SK-N-SH (cell line): ENCODE measurements at regions not wholly inside any gene's neighbourhood (a gene's known extent, or its start where the extent isn't known, plus 50 kb on each side); places are given as distances from the start of the nearest gene placed in this dataset.

Source experiments
- CTCF ChIA-PET: fragments of 300-600, 350-600 bp; formaldehyde crosslinking; extraction: SDS; loops from one replicate; lab custom pipeline; 2021; lab: Yijun Ruan, JAX
- POLR2A ChIA-PET: fragments of 350-600 bp; sonication (Branson Sonifier 250); formaldehyde crosslinking; extraction: SDS; loops from one replicate; lab custom pipeline; 2020; ENCODE audit warnings: antibody characterized with exemption, inconsistent platforms; lab: Yijun Ruan, JAX
- DNase-seq: peaks from one replicate; pipeline ENCODE4 v3.0.0; 2012
- H2AFZ ChIP-seq: fragments of 200-600 bp; sonication (generic); 2 replicates; pipeline ENCODE4 v1.8.1; 2016; ENCODE audit warnings: antibody characterized with exemption, mild to moderate bottlenecking, low read depth
- H3F3A ChIP-seq: fragments of 200-600 bp; sonication (generic); replicated peaks from 2 replicates; pipeline ENCODE3; 2016; ENCODE audit warnings: antibody characterized with exemption, mild to moderate bottlenecking; ENCODE audit not compliant: insufficient read depth
- H3K27ac ChIP-seq, 2 experiments: fragments of 200-500 bp in 1 of 2; fragments of 200-600 bp in 1 of 2; sonication (Bioruptor generic) in 1 of 2; sonication (generic), shearing (Covaris generic) in 1 of 2; 2 replicates each; pipeline versions ENCODE4 v1.5.1 to v1.6.1; 2014 to 2016; ENCODE audit warnings: low read depth in 2 of 2, inconsistent platforms in 1 of 2, low read length in 1 of 2, mild to moderate bottlenecking in 1 of 2, mixed read lengths in 1 of 2
- H3K27me3 ChIP-seq: fragments of 200-600 bp; sonication (generic), shearing (Covaris generic); 2 replicates; pipeline ENCODE4 v1.6.1; 2016; ENCODE audit warnings: mixed run types; ENCODE audit not compliant: insufficient read depth
- H3K36me3 ChIP-seq, 2 experiments: fragments of 200-500 bp in 1 of 2; fragments of 200-600 bp in 1 of 2; sonication (Bioruptor generic) in 1 of 2; sonication (generic) in 1 of 2; replicated peaks in 1 of 2; 2 replicates each; pipeline versions ENCODE3 to v1.5.1; 2014 to 2016; ENCODE audit warnings: low read length in 1 of 2, mild to moderate bottlenecking in 1 of 2; ENCODE audit not compliant: insufficient read depth in 2 of 2, control insufficient read depth in 1 of 2
- H3K4me1 ChIP-seq, 2 experiments: fragments of 200-500 bp in 1 of 2; fragments of 200-600 bp in 1 of 2; sonication (Bioruptor generic) in 1 of 2; sonication (generic), shearing (Covaris generic) in 1 of 2; 2 replicates each; pipeline versions ENCODE4 v1.5.1 to v1.6.1; 2014 to 2016; ENCODE audit warnings: low read depth in 1 of 2, low read length in 1 of 2, mixed run types in 1 of 2; ENCODE audit not compliant: insufficient read depth in 2 of 2, control insufficient read depth in 1 of 2
- H3K4me2 ChIP-seq: fragments of 200-600 bp; sonication (generic), shearing (Covaris generic); 2 replicates; pipeline ENCODE4 v1.6.1; 2017; ENCODE audit warnings: mixed run types
- H3K4me3 ChIP-seq, 2 experiments: fragments of 200-500 bp in 1 of 2; fragments of 200-600 bp in 1 of 2; sonication (Bioruptor generic) in 1 of 2; sonication (generic), shearing (Covaris generic) in 1 of 2; 2 replicates each; pipeline versions ENCODE4 v1.5.1 to v1.8.1; 2014 to 2016; ENCODE audit warnings: low read depth in 2 of 2, inconsistent platforms in 1 of 2, low read length in 1 of 2, mild to moderate bottlenecking in 1 of 2, mixed read lengths in 1 of 2, moderate library complexity in 1 of 2
- H3K79me2 ChIP-seq: fragments of 200-600 bp; sonication (generic); 2 replicates; pipeline ENCODE4 v1.8.1; 2017; ENCODE audit warnings: mild to moderate bottlenecking; ENCODE audit not compliant: insufficient read depth
- H3K9ac ChIP-seq: fragments of 200-600 bp; sonication (generic); 2 replicates; pipeline ENCODE4 v1.6.1; 2017; ENCODE audit warnings: mixed run types
- H3K9me2 ChIP-seq: fragments of 200-600 bp; sonication (generic); 2 replicates; pipeline ENCODE4 v1.6.1; 2017; ENCODE audit warnings: mixed run types
- H3K9me3 ChIP-seq: fragments of 200-600 bp; sonication (generic); 2 replicates; pipeline ENCODE4 v1.6.1; 2017; ENCODE audit warnings: mixed run types, mild to moderate bottlenecking, moderate library complexity
- H4K20me1 ChIP-seq: fragments of 200-600 bp; sonication (generic); 2 replicates; pipeline ENCODE4 v1.6.1; 2017; ENCODE audit warnings: mild to moderate bottlenecking, mixed run types; ENCODE audit not compliant: insufficient read depth
- EP300 ChIP-seq, 2 experiments: IDR thresholded peaks; 2 replicates each; pipeline versions ENCODE4 v1.4.0 to v1.6.1; 2012; ENCODE audit warnings: borderline replicate concordance in 1 of 2, low read depth in 1 of 2, low read length in 1 of 2
- EZH2phosphoT487 ChIP-seq: fragments of 200-600 bp; sonication (generic); IDR thresholded peaks from 2 replicates; pipeline ENCODE4 v1.6.1; 2017; ENCODE audit warnings: low read depth, mixed run types, mild to moderate bottlenecking, antibody characterized with exemption, moderate library complexity, borderline replicate concordance
- FOSL2 ChIP-seq: IDR thresholded peaks from 2 replicates; pipeline ENCODE4 v1.4.0; 2012; ENCODE audit warnings: low read depth, mild to moderate bottlenecking, moderate library complexity, borderline replicate concordance
- FOXM1 ChIP-seq: IDR thresholded peaks from 2 replicates; pipeline ENCODE4 v1.4.0; 2012; ENCODE audit warnings: low read depth, mild to moderate bottlenecking
- JUND ChIP-seq: IDR thresholded peaks from 2 replicates; pipeline ENCODE4 v1.4.0; 2012
- NFIC ChIP-seq: IDR thresholded peaks from 2 replicates; pipeline ENCODE4 v1.4.0; 2012; ENCODE audit warnings: borderline replicate concordance
- RCOR1 ChIP-seq: fragments of 150-350 bp; IDR thresholded peaks from 2 replicates; pipeline ENCODE4 v1.6.1; 2017; ENCODE audit warnings: antibody characterized with exemption, low read length
- SIN3A ChIP-seq: IDR thresholded peaks from 2 replicates; pipeline ENCODE4 v1.6.1; 2012; ENCODE audit warnings: low read depth, mild to moderate bottlenecking, low read length, moderate library complexity, borderline replicate concordance
- TEAD4 ChIP-seq: IDR thresholded peaks from 2 replicates; pipeline ENCODE4 v1.4.0; 2012; ENCODE audit warnings: mild to moderate bottlenecking, borderline replicate concordance; ENCODE audit not compliant: insufficient read depth
- YY1 ChIP-seq: IDR thresholded peaks from 2 replicates; pipeline ENCODE4 v1.4.0; 2012; ENCODE audit warnings: low read depth, mild to moderate bottlenecking
- WGBS: methylation state at CpG from one replicate; pipeline ENCODE4 v1.1.6; 2017; ENCODE audit warnings: low lambda C conversion rate; 5-methylcytosine and 5-hydroxymethylcytosine counted together
- TF ChIP-seq, protein P1 (sequence below): fragments of 150-350 bp; IDR thresholded peaks from 2 replicates; pipeline ENCODE4 v1.6.1; 2017; ENCODE audit warnings: antibody characterized with exemption, low read length, low read depth, borderline replicate concordance
- TF ChIP-seq, protein P2 (sequence below): IDR thresholded peaks from 2 replicates; pipeline ENCODE4 v1.4.0; 2012; ENCODE audit warnings: low read depth, borderline replicate concordance
- TF ChIP-seq, protein P3 (sequence below): IDR thresholded peaks from 2 replicates; pipeline ENCODE4 v1.4.0; 2012; ENCODE audit warnings: low read depth
- TF ChIP-seq, protein P4 (sequence below): IDR thresholded peaks from 2 replicates; pipeline ENCODE4; 2012
- TF ChIP-seq, protein P5 (sequence below): IDR thresholded peaks from 2 replicates; pipeline ENCODE4 v1.6.1; 2012; ENCODE audit warnings: mild to moderate bottlenecking, low read depth, low read length, moderate library complexity
- TF ChIP-seq, protein P6 (sequence below): fragments of 150-350 bp; IDR thresholded peaks from 2 replicates; pipeline ENCODE4 v1.6.1; 2016; ENCODE audit warnings: mild to moderate bottlenecking, low read depth, low read length

DNA sequence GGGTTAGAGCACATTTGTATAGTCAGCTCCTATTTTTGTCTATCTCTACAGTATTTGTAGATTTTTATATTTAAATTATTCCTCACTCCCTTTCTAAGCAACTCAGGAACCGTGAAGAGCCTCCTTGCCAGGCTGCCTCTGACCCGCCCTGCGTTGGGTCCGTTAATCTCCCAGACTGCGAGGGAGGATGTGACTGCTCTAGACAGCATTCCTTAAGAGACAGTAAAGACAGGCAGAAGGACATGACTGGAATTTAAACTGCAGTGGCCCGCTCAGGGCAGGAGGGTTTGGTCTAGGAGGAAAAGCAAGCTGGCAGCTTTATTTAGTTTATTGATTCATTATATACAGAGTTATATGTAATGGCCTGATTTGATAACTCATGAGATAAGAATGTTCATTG lies 413.7 kb downstream of the TMEM135 start:
- ChIA-PET POLR2A (no interaction called here), CTCF (no interaction called here)
- Histone ChIP-seq H2AFZ (no peak overlapping the region), H3K4me1 (peaks cover 4 to 10% of the 10 kb centered on the region in 2 experiments; a peak in 2 of 4 replicates), H4K20me1 (no peaks in the 10 kb centered on the region), H3K27ac (no peak overlapping the region), H3K4me3 (no peak overlapping the region), H3K79me2 (no peaks in the 10 kb centered on the region), H3K36me3 (no peaks in the 10 kb centered on the region), H3K9ac (no peak overlapping the region), H3K4me2 (no peak overlapping the region), H3K9me2 (no peaks in the 10 kb centered on the region), H3K27me3 (no peaks in the 10 kb centered on the region), H3F3A (no peaks in the 10 kb centered on the region), H3K9me3 (no peaks in the 10 kb centered on the region)
- no peak for DNase-seq
- no peak for TF ChIP-seq FOSL2
- TF ChIP-seq, protein P1, sequence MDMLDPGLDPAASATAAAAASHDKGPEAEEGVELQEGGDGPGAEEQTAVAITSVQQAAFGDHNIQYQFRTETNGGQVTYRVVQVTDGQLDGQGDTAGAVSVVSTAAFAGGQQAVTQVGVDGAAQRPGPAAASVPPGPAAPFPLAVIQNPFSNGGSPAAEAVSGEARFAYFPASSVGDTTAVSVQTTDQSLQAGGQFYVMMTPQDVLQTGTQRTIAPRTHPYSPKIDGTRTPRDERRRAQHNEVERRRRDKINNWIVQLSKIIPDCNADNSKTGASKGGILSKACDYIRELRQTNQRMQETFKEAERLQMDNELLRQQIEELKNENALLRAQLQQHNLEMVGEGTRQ: no peak
- 59% methylated on average over 6 of the region's 6 CpGs for WGBS

DNA sequence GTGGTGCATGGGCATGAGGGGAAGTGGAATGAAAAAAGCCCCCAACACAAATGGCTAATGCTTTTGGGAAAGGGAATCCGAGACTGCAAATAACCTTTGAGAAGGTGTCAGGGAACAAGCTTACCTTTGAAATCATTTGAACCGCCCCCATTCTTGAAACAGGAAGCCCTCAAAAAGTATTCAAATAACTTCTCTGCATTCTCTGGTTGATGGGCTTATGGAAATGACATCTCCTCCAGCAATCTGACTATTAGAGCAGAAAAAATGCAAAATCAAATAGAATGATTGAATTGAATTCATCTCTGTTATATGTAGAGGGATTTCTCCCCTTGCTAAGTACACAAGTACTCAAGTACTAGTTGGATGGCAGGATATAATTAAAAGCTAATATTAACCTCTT lies 409.9 kb downstream of the TMEM135 start:
- no peak overlapping the region for H3K4me3 ChIP-seq
- no peaks in the 10 kb centered on the region for H3K9me3 ChIP-seq
- WGBS: 14% methylated on average over 2 of the region's 2 CpGs
- H3K36me3 ChIP-seq: no peaks in the 10 kb centered on the region
- ChIA-PET CTCF (interaction anchor here (0.7 to 1.0 kb wide), 2 partner anchors 26 to 1638 kb away, joined by 4 read pairs; no protein-coding TSS in a partner anchor), POLR2A (no interaction called here)
- no peak overlapping the region for H3K4me2 ChIP-seq
- H3K9ac ChIP-seq: no peak overlapping the region
- H4K20me1 ChIP-seq: no peaks in the 10 kb centered on the region
- no peak for DNase-seq
- no peaks in the 10 kb centered on the region for H3K9me2 ChIP-seq
- no peak overlapping the region for H2AFZ ChIP-seq
- H3K27ac ChIP-seq: no peak overlapping the region
- no peaks in the 10 kb centered on the region for H3K4me1 ChIP-seq
- no peaks in the 10 kb centered on the region for H3K79me2 ChIP-seq
- TF ChIP-seq NFIC (no peak), EZH2phosphoT487 (no peak), JUND (no peak), EP300 (IDR thresholded peaks at IDR 0.05; ENCODE audit: borderline replicate concordance in 1 of 2, low read depth in 1 of 2, low read length in 1 of 2) (no peak), YY1 (no peak), TEAD4 (no peak), FOSL2 (no peak), SIN3A (no peak), RCOR1 (no peak), FOXM1 (no peak)
- TF ChIP-seq, protein P2, sequence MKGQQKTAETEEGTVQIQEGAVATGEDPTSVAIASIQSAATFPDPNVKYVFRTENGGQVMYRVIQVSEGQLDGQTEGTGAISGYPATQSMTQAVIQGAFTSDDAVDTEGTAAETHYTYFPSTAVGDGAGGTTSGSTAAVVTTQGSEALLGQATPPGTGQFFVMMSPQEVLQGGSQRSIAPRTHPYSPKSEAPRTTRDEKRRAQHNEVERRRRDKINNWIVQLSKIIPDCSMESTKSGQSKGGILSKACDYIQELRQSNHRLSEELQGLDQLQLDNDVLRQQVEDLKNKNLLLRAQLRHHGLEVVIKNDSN: no peak
- TF ChIP-seq, protein P3, sequence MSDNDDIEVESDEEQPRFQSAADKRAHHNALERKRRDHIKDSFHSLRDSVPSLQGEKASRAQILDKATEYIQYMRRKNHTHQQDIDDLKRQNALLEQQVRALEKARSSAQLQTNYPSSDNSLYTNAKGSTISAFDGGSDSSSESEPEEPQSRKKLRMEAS: no peak
- TF ChIP-seq, protein P4, sequence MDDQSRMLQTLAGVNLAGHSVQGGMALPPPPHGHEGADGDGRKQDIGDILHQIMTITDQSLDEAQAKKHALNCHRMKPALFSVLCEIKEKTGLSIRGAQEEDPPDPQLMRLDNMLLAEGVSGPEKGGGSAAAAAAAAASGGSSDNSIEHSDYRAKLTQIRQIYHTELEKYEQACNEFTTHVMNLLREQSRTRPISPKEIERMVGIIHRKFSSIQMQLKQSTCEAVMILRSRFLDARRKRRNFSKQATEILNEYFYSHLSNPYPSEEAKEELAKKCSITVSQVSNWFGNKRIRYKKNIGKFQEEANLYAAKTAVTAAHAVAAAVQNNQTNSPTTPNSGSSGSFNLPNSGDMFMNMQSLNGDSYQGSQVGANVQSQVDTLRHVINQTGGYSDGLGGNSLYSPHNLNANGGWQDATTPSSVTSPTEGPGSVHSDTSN: no peak
- TF ChIP-seq, protein P5, sequence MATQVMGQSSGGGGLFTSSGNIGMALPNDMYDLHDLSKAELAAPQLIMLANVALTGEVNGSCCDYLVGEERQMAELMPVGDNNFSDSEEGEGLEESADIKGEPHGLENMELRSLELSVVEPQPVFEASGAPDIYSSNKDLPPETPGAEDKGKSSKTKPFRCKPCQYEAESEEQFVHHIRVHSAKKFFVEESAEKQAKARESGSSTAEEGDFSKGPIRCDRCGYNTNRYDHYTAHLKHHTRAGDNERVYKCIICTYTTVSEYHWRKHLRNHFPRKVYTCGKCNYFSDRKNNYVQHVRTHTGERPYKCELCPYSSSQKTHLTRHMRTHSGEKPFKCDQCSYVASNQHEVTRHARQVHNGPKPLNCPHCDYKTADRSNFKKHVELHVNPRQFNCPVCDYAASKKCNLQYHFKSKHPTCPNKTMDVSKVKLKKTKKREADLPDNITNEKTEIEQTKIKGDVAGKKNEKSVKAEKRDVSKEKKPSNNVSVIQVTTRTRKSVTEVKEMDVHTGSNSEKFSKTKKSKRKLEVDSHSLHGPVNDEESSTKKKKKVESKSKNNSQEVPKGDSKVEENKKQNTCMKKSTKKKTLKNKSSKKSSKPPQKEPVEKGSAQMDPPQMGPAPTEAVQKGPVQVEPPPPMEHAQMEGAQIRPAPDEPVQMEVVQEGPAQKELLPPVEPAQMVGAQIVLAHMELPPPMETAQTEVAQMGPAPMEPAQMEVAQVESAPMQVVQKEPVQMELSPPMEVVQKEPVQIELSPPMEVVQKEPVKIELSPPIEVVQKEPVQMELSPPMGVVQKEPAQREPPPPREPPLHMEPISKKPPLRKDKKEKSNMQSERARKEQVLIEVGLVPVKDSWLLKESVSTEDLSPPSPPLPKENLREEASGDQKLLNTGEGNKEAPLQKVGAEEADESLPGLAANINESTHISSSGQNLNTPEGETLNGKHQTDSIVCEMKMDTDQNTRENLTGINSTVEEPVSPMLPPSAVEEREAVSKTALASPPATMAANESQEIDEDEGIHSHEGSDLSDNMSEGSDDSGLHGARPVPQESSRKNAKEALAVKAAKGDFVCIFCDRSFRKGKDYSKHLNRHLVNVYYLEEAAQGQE: no peak
- TF ChIP-seq, protein P6, sequence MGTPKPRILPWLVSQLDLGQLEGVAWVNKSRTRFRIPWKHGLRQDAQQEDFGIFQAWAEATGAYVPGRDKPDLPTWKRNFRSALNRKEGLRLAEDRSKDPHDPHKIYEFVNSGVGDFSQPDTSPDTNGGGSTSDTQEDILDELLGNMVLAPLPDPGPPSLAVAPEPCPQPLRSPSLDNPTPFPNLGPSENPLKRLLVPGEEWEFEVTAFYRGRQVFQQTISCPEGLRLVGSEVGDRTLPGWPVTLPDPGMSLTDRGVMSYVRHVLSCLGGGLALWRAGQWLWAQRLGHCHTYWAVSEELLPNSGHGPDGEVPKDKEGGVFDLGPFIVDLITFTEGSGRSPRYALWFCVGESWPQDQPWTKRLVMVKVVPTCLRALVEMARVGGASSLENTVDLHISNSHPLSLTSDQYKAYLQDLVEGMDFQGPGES: no peak
- TF ChIP-seq, protein P1: no peak
- H3F3A ChIP-seq: no peaks in the 10 kb centered on the region
- no peaks in the 10 kb centered on the region for H3K27me3 ChIP-seq
